IMR-90 (cell line): ENCODE measurements at regions not wholly inside any gene's neighbourhood (a gene's known extent, or its start where the extent isn't known, plus 50 kb on each side); places are given as distances from the start of the nearest gene placed in this dataset.

Source experiments
- ATAC-seq: fragments of 200-7000 bp; cut with Tn5 transposase; 2 replicates; pipeline ENCODE4 v1.9.1; 2020; ENCODE audit warnings: low read depth, mild to moderate bottlenecking, moderate library complexity
- BruUV-seq: library from RNA; stranded (reverse); fragments of 400-500 nt; replicated peaks from 2 replicates; lab custom pipeline; 2021; lab: Mats Ljungman, UMichigan
- CTCF ChIA-PET: fragments of 300-600 bp; formaldehyde crosslinking; extraction: SDS; loops from one replicate; lab custom pipeline; 2021; ENCODE audit warnings: antibody characterized with exemption; lab: Yijun Ruan, JAX
- POLR2A ChIA-PET: fragments of 300-600 bp; sonication (Branson Sonifier 250); formaldehyde crosslinking; loops from one replicate; lab custom pipeline; 2022; ENCODE audit warnings: antibody characterized with exemption; ENCODE audit not compliant: unreplicated experiment; lab: Charles Lee
- DNase-seq: peaks from one replicate; pipeline ENCODE4 v3.0.0; 2013
- H2AFZ ChIP-seq: replicated peaks from 2 replicates; pipeline ENCODE3; 2013; ENCODE audit warnings: low read length, mild to moderate bottlenecking; ENCODE audit not compliant: poor library complexity
- H2AK5ac ChIP-seq: 2 replicates; pipeline ENCODE4 v1.6.1; 2013; ENCODE audit warnings: low read depth, low read length, inconsistent platforms
- H2AK9ac ChIP-seq: replicated peaks from 2 replicates; pipeline ENCODE3; 2013; ENCODE audit warnings: mild to moderate bottlenecking, low read depth, low read length, moderate library complexity; ENCODE audit not compliant: poor library complexity
- H2BK120ac ChIP-seq: 2 replicates; pipeline ENCODE4 v1.6.1; 2013; ENCODE audit warnings: low read depth, low read length, inconsistent platforms
- H2BK15ac ChIP-seq: 3 replicates; pipeline ENCODE4 v1.6.1; 2013; ENCODE audit warnings: low read depth, low read length, inconsistent platforms
- H2BK20ac ChIP-seq: 2 replicates; pipeline ENCODE4 v1.6.1; 2013; ENCODE audit warnings: low read depth, mild to moderate bottlenecking, inconsistent platforms, low read length, moderate library complexity
- H2BK5ac ChIP-seq: 2 replicates; pipeline ENCODE4 v1.6.1; 2013; ENCODE audit warnings: mild to moderate bottlenecking, low read depth, low read length, inconsistent platforms; ENCODE audit not compliant: poor library complexity, severe bottlenecking
- H3K14ac ChIP-seq: replicated peaks from 2 replicates; pipeline ENCODE4 v1.6.1; 2013; ENCODE audit warnings: low read depth, low read length, inconsistent platforms
- H3K18ac ChIP-seq: 2 replicates; pipeline ENCODE4 v1.6.1; 2013; ENCODE audit warnings: low read depth, low read length, control low read depth
- H3K23ac ChIP-seq: 2 replicates; pipeline ENCODE4 v1.6.1; 2013; ENCODE audit warnings: low read depth, low read length, inconsistent platforms
- H3K27ac ChIP-seq: 2 replicates; pipeline ENCODE4 v1.5.1; 2013; ENCODE audit warnings: mild to moderate bottlenecking, control low read depth, low read length; ENCODE audit not compliant: insufficient read depth
- H3K27me3 ChIP-seq: 2 replicates; pipeline ENCODE4 v1.6.1; 2013; ENCODE audit warnings: low read length; ENCODE audit not compliant: control insufficient read depth, insufficient read depth
- H3K36me3 ChIP-seq: 2 replicates; pipeline ENCODE4 v1.6.1; 2013; ENCODE audit warnings: low read length, mixed read lengths; ENCODE audit not compliant: control insufficient read depth, insufficient read depth
- H3K4ac ChIP-seq: 2 replicates; pipeline ENCODE4 v1.6.1; 2013; ENCODE audit warnings: low read depth, low read length, inconsistent platforms
- H3K4me1 ChIP-seq: 2 replicates; pipeline ENCODE4 v1.6.1; 2013; ENCODE audit warnings: low read length, mixed read lengths; ENCODE audit not compliant: control insufficient read depth, insufficient read depth
- H3K4me2 ChIP-seq: 2 replicates; pipeline ENCODE4 v1.6.1; 2013; ENCODE audit warnings: low read depth, mild to moderate bottlenecking, control low read depth, low read length, moderate library complexity
- H3K4me3 ChIP-seq: 2 replicates; pipeline ENCODE4 v1.5.1; 2013; ENCODE audit warnings: low read depth, mild to moderate bottlenecking, control low read depth, low read length, moderate library complexity; ENCODE audit not compliant: insufficient read depth
- H3K56ac ChIP-seq: 2 replicates; pipeline ENCODE4 v1.6.1; 2013; ENCODE audit warnings: low read length, inconsistent platforms; ENCODE audit not compliant: insufficient read depth; ENCODE audit errors: extremely low read depth
- H3K79me1 ChIP-seq, 2 experiments: 2 replicates each; pipeline ENCODE4 v1.6.1; 2013; ENCODE audit warnings: low read length in 2 of 2, inconsistent platforms in 1 of 2, low read depth in 1 of 2
- H3K9ac ChIP-seq: 2 replicates; pipeline ENCODE4 v1.6.1; 2013; ENCODE audit warnings: low read depth, low read length, control low read depth
- H3K9me1 ChIP-seq: 2 replicates; pipeline ENCODE4 v1.6.1; 2013; ENCODE audit warnings: low read length, inconsistent platforms; ENCODE audit not compliant: insufficient read depth
- H3K9me3 ChIP-seq: 2 replicates; pipeline ENCODE4 v1.6.1; 2013; ENCODE audit warnings: low read length; ENCODE audit not compliant: control insufficient read depth, insufficient read depth
- H4K20me1 ChIP-seq: 2 replicates; pipeline ENCODE4 v1.6.1; 2013; ENCODE audit warnings: low read length, inconsistent platforms; ENCODE audit not compliant: insufficient read depth
- H4K5ac ChIP-seq: 2 replicates; pipeline ENCODE4 v1.6.1; 2013; ENCODE audit warnings: mild to moderate bottlenecking, low read depth, low read length, control low read depth
- H4K8ac ChIP-seq, 2 experiments: 2 replicates each; pipeline ENCODE4 v1.6.1; 2013; ENCODE audit warnings: low read depth in 2 of 2, low read length in 2 of 2, control low read depth in 1 of 2, inconsistent platforms in 1 of 2
- H4K91ac ChIP-seq: 2 replicates; pipeline ENCODE4 v1.6.1; 2013; ENCODE audit warnings: low read depth, low read length, inconsistent platforms; ENCODE audit not compliant: insufficient read depth
- BHLHE40 ChIP-seq: fragments of 150-350 bp; IDR thresholded peaks from 2 replicates; pipeline ENCODE4 v1.6.1; 2016; ENCODE audit warnings: mild to moderate bottlenecking, low read depth, low read length
- CTCF ChIP-seq: conservative IDR thresholded peaks from 2 replicates; pipeline ENCODE4 v1.5.1; 2012; ENCODE audit warnings: mild to moderate bottlenecking, low read depth, low read length, improper control_type of control experiment
- MXI1 ChIP-seq: IDR thresholded peaks from 2 replicates; pipeline ENCODE4 v1.6.1; 2012; ENCODE audit warnings: low read depth, mild to moderate bottlenecking, low read length, moderate library complexity, borderline replicate concordance
- RAD21 ChIP-seq: IDR thresholded peaks from 2 replicates; pipeline ENCODE4 v1.6.1; 2012; ENCODE audit warnings: low read length, improper control_type of control experiment
- RFX5 ChIP-seq: IDR thresholded peaks from 2 replicates; pipeline ENCODE4 v1.8.0; 2012; ENCODE audit warnings: low read depth, mild to moderate bottlenecking, low read length, moderate library complexity
- WGBS, 2 experiments: methylation state at CpG; one replicate each; pipeline versions ENCODE4 v1.1.5 to v1.1.7; 2013; ENCODE audit warnings: missing lambda C conversion rate in 2 of 2; ENCODE audit not compliant: insufficient read length in 1 of 2; ENCODE audit errors: extremely low coverage in 2 of 2; 5-methylcytosine and 5-hydroxymethylcytosine counted together
- dilution Hi-C: fragments of 300-500 bp; cut with HindIII; formaldehyde crosslinking; loops from one replicate; pipeline ENCODE4 v1.14.3; 2018; ENCODE audit warnings: low sequenced_read_pairs; ENCODE audit not compliant: unreplicated experiment
- in situ Hi-C: fragments of 300-500 bp; cut with MboI; formaldehyde crosslinking; loops from 3 replicates; pipeline ENCODE4 v1.14.3; 2019; ENCODE audit warnings: low sequenced_read_pairs, inconsistent platforms, mixed read lengths
- intact Hi-C: fragments of 100-400 bp; cut with micrococcal nuclease; formaldehyde crosslinking; loops from 2 replicates; pipeline ENCODE4 v1.10.0; 2022
- TF ChIP-seq, protein P1 (sequence below): fragments of 150-350 bp; IDR thresholded peaks from 2 replicates; pipeline ENCODE4 v1.6.1; 2017; ENCODE audit warnings: mild to moderate bottlenecking, antibody characterized with exemption, low read length, low read depth

DNA sequence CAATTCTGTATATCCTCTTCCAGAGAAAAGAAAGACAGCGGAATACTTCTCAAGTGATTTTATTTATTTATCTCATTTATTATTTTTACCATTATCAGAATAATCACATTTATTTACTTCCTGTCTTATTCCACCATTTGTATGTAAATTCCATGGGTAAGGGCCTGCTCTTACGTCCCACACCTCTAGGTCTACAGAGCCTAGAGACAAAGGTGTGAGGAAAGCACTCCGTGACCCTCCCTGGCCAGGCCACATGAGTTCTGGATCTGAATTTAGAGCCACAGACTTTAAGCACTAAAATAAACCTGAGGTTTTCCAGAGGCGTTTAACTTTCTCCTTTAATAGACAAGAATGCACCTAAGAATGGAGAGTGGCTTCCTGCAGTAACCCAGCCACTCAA, 85.3 kb upstream of the CTSV start:
- Histone ChIP-seq H2BK20ac (no peak overlapping the region), H4K8ac (no peak overlapping the region), H3K14ac (no peak overlapping the region), H3K4ac (no peak overlapping the region), H3K9ac (no peak overlapping the region), H3K56ac (no peak overlapping the region), H3K4me2 (no peak overlapping the region), H3K9me3 (no peaks in the 10 kb centered on the region), H3K79me1 (no peaks in the 10 kb centered on the region), H3K27ac (no peak overlapping the region), H3K9me1 (no peaks in the 10 kb centered on the region), H3K18ac (no peak overlapping the region), H2BK15ac (no peak overlapping the region), H2AK9ac (no peak overlapping the region), H4K20me1 (no peaks in the 10 kb centered on the region), H3K36me3 (no peaks in the 10 kb centered on the region), H2AFZ (no peak overlapping the region), H4K5ac (no peak overlapping the region), H3K4me1 (no peaks in the 10 kb centered on the region), H3K23ac (no peak overlapping the region), H2AK5ac (no peak overlapping the region), H3K27me3 (no peaks in the 10 kb centered on the region), H4K91ac (no peak overlapping the region), H2BK120ac (no peak overlapping the region), H3K4me3 (no peak overlapping the region), H2BK5ac (no peak overlapping the region)
- in situ Hi-C loops = loop anchor here (25.0 kb wide), 1 partner anchor 412 kb away; no protein-coding TSS in a partner anchor
- BruUV-seq = no TSS peak
- ChIA-PET CTCF (no interaction called here), POLR2A (no interaction called here)
- no peak for DNase-seq
- WGBS, 2 experiments = no CpG with 5 or more reads among the region's 4 CpGs
- intact Hi-C loops = no loop called here
- no peak for ATAC-seq
- TF ChIP-seq CTCF (no peak), RAD21 (no peak), RFX5 (no peak), MXI1 (no peak), BHLHE40 (no peak)
- TF ChIP-seq, protein P1, sequence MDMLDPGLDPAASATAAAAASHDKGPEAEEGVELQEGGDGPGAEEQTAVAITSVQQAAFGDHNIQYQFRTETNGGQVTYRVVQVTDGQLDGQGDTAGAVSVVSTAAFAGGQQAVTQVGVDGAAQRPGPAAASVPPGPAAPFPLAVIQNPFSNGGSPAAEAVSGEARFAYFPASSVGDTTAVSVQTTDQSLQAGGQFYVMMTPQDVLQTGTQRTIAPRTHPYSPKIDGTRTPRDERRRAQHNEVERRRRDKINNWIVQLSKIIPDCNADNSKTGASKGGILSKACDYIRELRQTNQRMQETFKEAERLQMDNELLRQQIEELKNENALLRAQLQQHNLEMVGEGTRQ = no peak
- dilution Hi-C loops = no loop called here
